ENCODE measurements at regions not wholly inside any gene's neighbourhood (a gene's known extent, or its start where the extent isn't known, plus 50 kb on each side); places are given as distances from the start of the nearest gene placed in this dataset.

- no peak for DNase-seq (ENCODE audit: low read depth)
Measured at GRCh38 chr13:86737334-86737932, 933.7 kb upstream of the SLITRK5 start.

- DNase-seq (ENCODE audit: low read depth): no peak
Measured at GRCh38 chr13:86741762-86742285, 929.3 kb upstream of the SLITRK5 start.

GRCh38 chr13:86757236-86757978, 913.8 kb upstream of the SLITRK5 start:
- peak; percentile 0 for DNase-seq (ENCODE audit: low read depth)

- no peak for DNase-seq (ENCODE audit: low read depth)
Measured at GRCh38 chr13:86758116-86758515, 913.1 kb upstream of the SLITRK5 start.

- DNase-seq (ENCODE audit: low read depth): no peak
Measured at GRCh38 chr13:86760620-86761019, 910.6 kb upstream of the SLITRK5 start.

- no peak for DNase-seq (ENCODE audit: low read depth)
Measured at GRCh38 chr13:86765462-86765861, 905.7 kb upstream of the SLITRK5 start.

GRCh38 chr13:86788616-86789015, 882.6 kb upstream of the SLITRK5 start:
- DNase-seq (ENCODE audit: low read depth): no peak

- DNase-seq (ENCODE audit: low read depth): no peak
Measured at GRCh38 chr13:86792153-86792651, 879.0 kb upstream of the SLITRK5 start.

GRCh38 chr13:86795858-86796257, 875.3 kb upstream of the SLITRK5 start:
- no peak for DNase-seq (ENCODE audit: low read depth)

GRCh38 chr13:86810361-86810760, 860.8 kb upstream of the SLITRK5 start:
- DNase-seq (ENCODE audit: low read depth): no peak

GRCh38 chr13:86813198-86813597, 858.0 kb upstream of the SLITRK5 start:
- DNase-seq (ENCODE audit: low read depth): no peak

GRCh38 chr13:86825410-86825809, 845.8 kb upstream of the SLITRK5 start:
- DNase-seq (ENCODE audit: low read depth): no peak

GRCh38 chr13:86826232-86826631, 844.9 kb upstream of the SLITRK5 start:
- no peak for DNase-seq (ENCODE audit: low read depth)

- no peak for DNase-seq (ENCODE audit: low read depth)
Measured at GRCh38 chr13:86830046-86830445, 841.1 kb upstream of the SLITRK5 start.

- no peak for DNase-seq (ENCODE audit: low read depth)
Measured at GRCh38 chr13:86831084-86831483, 840.1 kb upstream of the SLITRK5 start.

GRCh38 chr13:86838411-86839120, 832.6 kb upstream of the SLITRK5 start:
- DNase-seq (ENCODE audit: low read depth): no peak

GRCh38 chr13:86839221-86839620, 832.0 kb upstream of the SLITRK5 start:
- DNase-seq (ENCODE audit: low read depth): no peak

- no peak for DNase-seq (ENCODE audit: low read depth)
Measured at GRCh38 chr13:86840250-86841191, 830.6 kb upstream of the SLITRK5 start.

GRCh38 chr13:86841264-86841663, 829.9 kb upstream of the SLITRK5 start:
- DNase-seq (ENCODE audit: low read depth): no peak

- no peak for DNase-seq (ENCODE audit: low read depth)
Measured at GRCh38 chr13:86846501-86846900, 824.7 kb upstream of the SLITRK5 start.

GRCh38 chr13:86848716-86849115, 822.5 kb upstream of the SLITRK5 start:
- DNase-seq (ENCODE audit: low read depth): no peak

GRCh38 chr13:86856991-86857390, 814.2 kb upstream of the SLITRK5 start:
- DNase-seq (ENCODE audit: low read depth): no peak

Measured in activated T-cell treated with anti-CD3 and anti-CD28 coated beads for 48 hours (primary cell).